Endothelial cell of umbilical vein (primary cell): ENCODE measurements at regions not wholly inside any gene's neighbourhood (a gene's known extent, or its start where the extent isn't known, plus 50 kb on each side); places are given as distances from the start of the nearest gene placed in this dataset.

Experiments
- BruUV-seq: library from RNA; stranded (reverse); fragments of 400-500 nt; replicated peaks from 2 replicates; lab custom pipeline; 2021; lab: Mats Ljungman, UMichigan
- CTCF ChIA-PET: fragments of 300-600, 350-600 bp; sonication (Branson Sonifier 250); formaldehyde crosslinking; loops from one replicate; lab custom pipeline; 2021; ENCODE audit warnings: antibody characterized with exemption, inconsistent platforms; lab: Charles Lee
- POLR2A ChIA-PET: fragments of 300-600, 350-600 bp; sonication (Branson Sonifier 250); formaldehyde crosslinking; loops from one replicate; lab custom pipeline; 2021; ENCODE audit warnings: antibody characterized with exemption, inconsistent platforms; lab: Charles Lee
- DNase-seq: peaks from one replicate; pipeline ENCODE4 v3.0.0-alpha.2; 2011; ENCODE audit warnings: low read depth, low spot score
- FAIRE-seq: peaks from 2 replicates; lab custom pipeline; 2011; peaks lifted over from hg19 to GRCh38; lab: Jason Lieb, UNC
- H2AFZ ChIP-seq: 2 replicates; pipeline ENCODE4 v1.6.0; 2012; ENCODE audit warnings: low read depth, low read length, control low read depth, inconsistent platforms
- H3K27ac ChIP-seq: 2 replicates; pipeline ENCODE4 v1.5.1; 2011; ENCODE audit warnings: low read depth, mild to moderate bottlenecking, control low read depth, low read length, moderate library complexity; ENCODE audit not compliant: insufficient read depth
- H3K27me3 ChIP-seq, 2 experiments: 2 replicates each; pipeline versions ENCODE4 v1.6.0 to v1.6.1; 2011; ENCODE audit warnings: low read length in 2 of 2, mixed read lengths in 1 of 2; ENCODE audit not compliant: control insufficient read depth in 2 of 2, insufficient read depth in 2 of 2
- H3K36me3 ChIP-seq, 2 experiments: 2 replicates in 1 of 2; 3 replicates in 1 of 2; pipeline ENCODE4 v1.5.1; 2011; ENCODE audit warnings: low read length in 2 of 2, mild to moderate bottlenecking in 1 of 2, moderate library complexity in 1 of 2; ENCODE audit not compliant: control insufficient read depth in 2 of 2, insufficient read depth in 2 of 2; ENCODE audit errors: extremely low read depth in 1 of 2
- H3K4me1 ChIP-seq: 3 replicates; pipeline ENCODE4 v1.5.1; 2011; ENCODE audit warnings: mild to moderate bottlenecking, low read length; ENCODE audit not compliant: control insufficient read depth, insufficient read depth; ENCODE audit errors: extremely low read depth
- H3K4me2 ChIP-seq: 2 replicates; pipeline ENCODE4 v1.6.1; 2011; ENCODE audit warnings: low read length, control low read depth, mixed read lengths; ENCODE audit not compliant: insufficient read depth
- H3K4me3 ChIP-seq, 3 experiments: fragments of 200-600 bp in 1 of 3; sonication (generic), shearing (Covaris generic) in 1 of 3; replicated peaks in 1 of 3; 2 replicates each; pipeline ENCODE4 v1.5.1; 2011 to 2016; ENCODE audit warnings: control low read depth in 3 of 3, low read length in 3 of 3, mild to moderate bottlenecking in 2 of 3, inconsistent platforms in 1 of 3, low read depth in 1 of 3, moderate library complexity in 1 of 3; ENCODE audit not compliant: insufficient read depth in 1 of 3
- H3K79me2 ChIP-seq: 2 replicates; pipeline ENCODE4 v1.6.0; 2012; ENCODE audit warnings: low read length, inconsistent platforms; ENCODE audit not compliant: control insufficient read depth, insufficient read depth
- H3K9ac ChIP-seq: replicated peaks from 2 replicates; pipeline ENCODE3; 2011; ENCODE audit warnings: low read length, control low read depth; ENCODE audit not compliant: insufficient read depth; ENCODE audit errors: extremely low read depth
- H3K9me1 ChIP-seq: replicated peaks from 3 replicates; pipeline ENCODE4 v1.6.0; 2011; ENCODE audit warnings: mild to moderate bottlenecking, low read length; ENCODE audit not compliant: control insufficient read depth, insufficient read depth; ENCODE audit errors: extremely low read depth
- H3K9me3 ChIP-seq: replicated peaks from 2 replicates; pipeline ENCODE4 v1.5.1; 2012; ENCODE audit warnings: low read length, inconsistent platforms; ENCODE audit not compliant: control insufficient read depth, insufficient read depth
- H4K20me1 ChIP-seq: replicated peaks from 2 replicates; pipeline ENCODE3; 2011; ENCODE audit warnings: mild to moderate bottlenecking, low read length; ENCODE audit not compliant: control insufficient read depth, insufficient read depth; ENCODE audit errors: extremely low read depth
- CTCF ChIP-seq, 2 donors: IDR thresholded peaks; 1 replicate in 1 of 2; 2 replicates in 1 of 2; pipeline ENCODE4 v1.5.1; 2011; ENCODE audit warnings: low read length in 2 of 2, mild to moderate bottlenecking in 2 of 2, moderate library complexity in 2 of 2, control low read depth in 1 of 2, inconsistent platforms in 1 of 2, low read depth in 1 of 2; ENCODE audit not compliant: insufficient read depth in 1 of 2; ENCODE audit errors: extremely low read depth in 1 of 2
- EZH2 ChIP-seq: IDR thresholded peaks from 2 replicates; pipeline ENCODE4 v1.6.1; 2012; ENCODE audit warnings: borderline replicate concordance, low read depth, mild to moderate bottlenecking, moderate library complexity, low read length, inconsistent platforms; ENCODE audit not compliant: severe bottlenecking
- FOS ChIP-seq: IDR thresholded peaks from 2 replicates; pipeline ENCODE4 v1.6.1; 2011; ENCODE audit warnings: mild to moderate bottlenecking, low read length, moderate library complexity, borderline replicate concordance; ENCODE audit not compliant: insufficient read depth
- GATA2 ChIP-seq: IDR thresholded peaks from 2 replicates; pipeline ENCODE4 v1.7.0; 2011; ENCODE audit warnings: low read depth, mild to moderate bottlenecking, moderate library complexity, mixed read lengths, low read length; ENCODE audit not compliant: insufficient read length, insufficient read depth
- JUN ChIP-seq: IDR thresholded peaks from 2 replicates; pipeline ENCODE4 v1.6.1; 2011; ENCODE audit warnings: borderline replicate concordance, low read depth; ENCODE audit not compliant: insufficient read length, insufficient read depth
- MAX ChIP-seq: IDR thresholded peaks from 2 replicates; pipeline ENCODE4 v1.6.1; 2011; ENCODE audit not compliant: insufficient read depth, insufficient read length
- MYC ChIP-seq: IDR thresholded peaks from one replicate; pipeline ENCODE4 v1.6.1; 2011; ENCODE audit warnings: mild to moderate bottlenecking, low read depth, low read length
- POLR2A ChIP-seq: IDR thresholded peaks from 2 replicates; pipeline ENCODE4 v1.6.1; 2012; ENCODE audit warnings: low read depth, mild to moderate bottlenecking, control low read depth, low read length
- POLR2AphosphoS5 ChIP-seq: IDR thresholded peaks from 2 replicates; pipeline ENCODE4 v1.6.1; 2012; ENCODE audit warnings: low read depth, mild to moderate bottlenecking, control low read depth, low read length, moderate library complexity; ENCODE audit not compliant: insufficient read depth
- dilution Hi-C: fragments of 300-500 bp; cut with MboI; formaldehyde crosslinking; loops from one replicate; pipeline ENCODE4 v1.15.0; 2019; ENCODE audit warnings: low sequenced_read_pairs; ENCODE audit not compliant: extremely low pct_ligation_motif_present
- intact Hi-C: fragments of 100-400 bp; cut with micrococcal nuclease; formaldehyde crosslinking; loops from one replicate; pipeline ENCODE4 v1.10.0; 2022

GRCh38 chr2:64383881-64384280 is 70.1 kb upstream of the LGALSL start:
- BruUV-seq = no TSS peak
- dilution Hi-C loops (no loop called here), intact Hi-C loops (loop anchor here (2.0 kb wide), 1 partner anchor 21 kb away; no protein-coding TSS in a partner anchor)
- no peak overlapping the region for H3K27ac ChIP-seq
- no peaks in the 10 kb centered on the region for H4K20me1 ChIP-seq
- CTCF ChIA-PET = no interaction called here
- no peaks in the 10 kb centered on the region for H3K79me2 ChIP-seq
- no peak for TF ChIP-seq POLR2A
- no peak for TF ChIP-seq JUN
- TF ChIP-seq MYC = no peak
- TF ChIP-seq CTCF (IDR thresholded peaks at IDR 0.05; ENCODE audit: extremely low read depth in 1 of 2, insufficient read depth in 1 of 2, low read depth in 1 of 2, low read length in 2 of 2) = no peak
- no peak for TF ChIP-seq POLR2AphosphoS5
- TF ChIP-seq EZH2 = no peak
- no peak for TF ChIP-seq MAX
- TF ChIP-seq GATA2 = no peak
- no peak for TF ChIP-seq FOS
- DNase-seq (no peak), FAIRE-seq (no peak)
- H3K4me3 ChIP-seq = no peak overlapping the region
- H3K9me1 ChIP-seq = no peaks in the 10 kb centered on the region
- H3K9me3 ChIP-seq = no peaks in the 10 kb centered on the region
- no peaks in the 10 kb centered on the region for H3K4me1 ChIP-seq
- no peak overlapping the region for H2AFZ ChIP-seq
- H3K4me2 ChIP-seq = no peak overlapping the region
- no peaks in the 10 kb centered on the region for H3K36me3 ChIP-seq
- POLR2A ChIA-PET = no interaction called here
- no peak overlapping the region for H3K9ac ChIP-seq
- peaks cover 4 to 8% of the 10 kb centered on the region in 2 experiments for H3K27me3 ChIP-seq
